H1 (cell line): ENCODE measurements at regions not wholly inside any gene's neighbourhood (a gene's known extent, or its start where the extent isn't known, plus 50 kb on each side); places are given as distances from the start of the nearest gene placed in this dataset.
"Not testable (repeated sequence)": the region's sequence is repeated elsewhere in the genome, so short reads cannot be mapped to it uniquely, and the experiment has no call there.

ENCODE experiments used
- BCL11A ChIP-seq, 2 experiments: IDR thresholded peaks; one replicate each; pipeline ENCODE4 v1.6.1; 2011; ENCODE audit warnings: low read depth in 2 of 2, low read length in 2 of 2, mild to moderate bottlenecking in 2 of 2
- FOSL1 ChIP-seq: IDR thresholded peaks from 2 replicates; pipeline ENCODE4 v1.6.1; 2011; ENCODE audit warnings: mild to moderate bottlenecking, low read depth, low read length, moderate library complexity; ENCODE audit not compliant: insufficient read depth
- POLR2A ChIP-seq, 2 experiments: IDR thresholded peaks; 1 replicate in 1 of 2; 2 replicates in 1 of 2; pipeline ENCODE4 v1.6.1; 2011; ENCODE audit warnings: low read depth in 2 of 2, low read length in 2 of 2, mild to moderate bottlenecking in 2 of 2; ENCODE audit errors: control extremely low read depth in 1 of 2
- SIX5 ChIP-seq: IDR thresholded peaks from 2 replicates; pipeline ENCODE4 v1.6.1; 2011; ENCODE audit warnings: mild to moderate bottlenecking, low read depth, low read length
- SP1 ChIP-seq: IDR thresholded peaks from 2 replicates; pipeline ENCODE4 v1.6.1; 2011; ENCODE audit warnings: low read depth, low read length
- TF ChIP-seq, protein P1 (sequence below), 3 experiments: IDR thresholded peaks; 1 replicate in 2 of 3; 2 replicates in 1 of 3; pipeline versions ENCODE4 v1.5.1 to v1.6.1; 2011; ENCODE audit warnings: low read length in 3 of 3, mild to moderate bottlenecking in 3 of 3, inconsistent platforms in 2 of 3, low read depth in 1 of 3, moderate library complexity in 1 of 3; ENCODE audit not compliant: insufficient read depth in 1 of 3; ENCODE audit errors: control extremely low read depth in 1 of 3
- TF ChIP-seq, protein P2 (sequence below): IDR thresholded peaks from 2 replicates; pipeline ENCODE4 v1.6.1; 2012; ENCODE audit warnings: inconsistent platforms

DNA sequence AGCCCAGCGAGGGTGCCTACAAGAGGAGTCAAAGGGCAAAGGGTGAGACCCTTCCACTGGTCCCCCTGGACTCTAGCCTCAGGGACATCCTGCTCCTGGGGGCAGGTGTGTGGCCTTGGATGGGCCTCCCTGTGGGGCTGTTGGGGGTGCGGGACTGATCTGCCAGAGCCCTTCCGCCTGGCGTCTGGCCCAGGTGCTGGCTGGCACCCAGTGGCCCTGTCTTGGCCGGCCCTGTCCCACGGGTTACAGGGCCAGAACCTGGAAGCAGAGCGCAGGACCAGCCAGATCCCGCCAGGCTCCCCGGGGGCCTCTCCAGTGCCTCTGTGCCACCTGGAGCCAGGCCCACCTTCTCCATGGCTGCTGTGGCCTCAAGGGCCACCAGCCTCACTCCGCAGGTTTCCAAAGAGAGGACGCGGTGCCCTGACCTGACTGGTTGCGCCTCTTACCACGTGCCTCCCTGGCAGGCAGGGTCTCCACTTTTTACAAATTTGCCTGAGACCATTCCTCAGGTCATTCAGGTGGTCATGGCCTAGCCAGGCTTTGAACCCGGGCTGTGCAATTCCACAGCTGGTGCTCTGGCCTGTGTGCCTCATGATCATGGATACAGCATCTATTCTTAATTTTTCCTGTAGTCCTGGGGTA, 444.8 kb downstream of the SPATA31D1 start:
- TF ChIP-seq BCL11A (IDR thresholded peaks at IDR 0.05; ENCODE audit: low read depth in 2 of 2, low read length in 2 of 2); SP1; FOSL1; POLR2A (IDR thresholded peaks at IDR 0.05; ENCODE audit: control extremely low read depth in 1 of 2, low read depth in 2 of 2, low read length in 2 of 2); SIX5: not testable (repeated sequence)
- TF ChIP-seq, protein P1, sequence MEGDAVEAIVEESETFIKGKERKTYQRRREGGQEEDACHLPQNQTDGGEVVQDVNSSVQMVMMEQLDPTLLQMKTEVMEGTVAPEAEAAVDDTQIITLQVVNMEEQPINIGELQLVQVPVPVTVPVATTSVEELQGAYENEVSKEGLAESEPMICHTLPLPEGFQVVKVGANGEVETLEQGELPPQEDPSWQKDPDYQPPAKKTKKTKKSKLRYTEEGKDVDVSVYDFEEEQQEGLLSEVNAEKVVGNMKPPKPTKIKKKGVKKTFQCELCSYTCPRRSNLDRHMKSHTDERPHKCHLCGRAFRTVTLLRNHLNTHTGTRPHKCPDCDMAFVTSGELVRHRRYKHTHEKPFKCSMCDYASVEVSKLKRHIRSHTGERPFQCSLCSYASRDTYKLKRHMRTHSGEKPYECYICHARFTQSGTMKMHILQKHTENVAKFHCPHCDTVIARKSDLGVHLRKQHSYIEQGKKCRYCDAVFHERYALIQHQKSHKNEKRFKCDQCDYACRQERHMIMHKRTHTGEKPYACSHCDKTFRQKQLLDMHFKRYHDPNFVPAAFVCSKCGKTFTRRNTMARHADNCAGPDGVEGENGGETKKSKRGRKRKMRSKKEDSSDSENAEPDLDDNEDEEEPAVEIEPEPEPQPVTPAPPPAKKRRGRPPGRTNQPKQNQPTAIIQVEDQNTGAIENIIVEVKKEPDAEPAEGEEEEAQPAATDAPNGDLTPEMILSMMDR (IDR thresholded peaks at IDR 0.05; ENCODE audit: control extremely low read depth in 1 of 3, insufficient read depth in 1 of 3, low read depth in 1 of 3, low read length in 3 of 3): not testable (repeated sequence)
- TF ChIP-seq, protein P2, sequence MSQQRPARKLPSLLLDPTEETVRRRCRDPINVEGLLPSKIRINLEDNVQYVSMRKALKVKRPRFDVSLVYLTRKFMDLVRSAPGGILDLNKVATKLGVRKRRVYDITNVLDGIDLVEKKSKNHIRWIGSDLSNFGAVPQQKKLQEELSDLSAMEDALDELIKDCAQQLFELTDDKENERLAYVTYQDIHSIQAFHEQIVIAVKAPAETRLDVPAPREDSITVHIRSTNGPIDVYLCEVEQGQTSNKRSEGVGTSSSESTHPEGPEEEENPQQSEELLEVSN: not testable (repeated sequence)
